CD4-positive, alpha-beta T cell treated with Interleukin-4 for 1 hour (primary cell): ENCODE measurements at regions not wholly inside any gene's neighbourhood (a gene's known extent, or its start where the extent isn't known, plus 50 kb on each side); places are given as distances from the start of the nearest gene placed in this dataset.
"Not testable (repeated sequence)": the region's sequence is repeated elsewhere in the genome, so short reads cannot be mapped to it uniquely, and the experiment has no call there.

Source experiments
- DNase-seq, 2 donors: peaks; one replicate each; pipeline ENCODE4 v3.0.0-alpha.2; 2020 to 2022

DNA sequence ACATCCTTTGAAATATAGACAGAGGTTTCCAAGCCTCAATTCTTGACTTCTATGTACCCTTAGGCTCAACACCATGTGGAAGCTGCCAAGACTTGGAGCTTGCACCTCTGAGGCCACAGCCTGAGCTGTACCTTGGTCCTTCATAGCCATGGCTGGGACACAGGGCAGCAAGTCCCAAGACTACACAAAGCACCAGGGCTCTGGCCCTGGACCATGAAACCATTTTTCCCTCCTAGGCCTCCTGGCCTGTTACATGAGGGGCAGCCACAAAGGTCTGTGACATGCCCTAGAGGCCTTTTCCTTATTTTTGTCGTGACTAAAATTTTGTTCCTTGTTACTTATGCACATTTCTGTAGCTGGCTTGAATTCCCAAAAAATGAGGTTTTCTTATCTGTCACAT is 953.1 kb upstream of the ADGRL4 start:
- no peak for DNase-seq

DNA sequence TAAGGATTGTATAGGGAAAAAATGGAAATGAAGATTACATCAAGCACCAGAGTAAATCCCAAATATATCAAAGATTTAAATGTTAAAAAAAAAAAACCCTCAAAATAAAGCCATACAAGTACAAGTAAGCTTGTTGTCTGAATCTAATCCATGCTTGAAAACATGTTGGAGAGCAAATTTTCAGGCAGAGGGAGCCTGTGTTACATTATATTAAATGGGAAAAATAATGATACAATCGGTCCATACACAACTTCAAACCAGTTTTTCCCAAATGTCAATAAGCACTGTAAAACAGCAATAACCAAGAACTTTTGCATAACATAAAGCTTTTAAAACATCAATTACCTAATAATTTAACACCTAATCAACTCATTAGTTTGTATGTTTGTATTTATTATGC is 949.4 kb upstream of the ADGRL4 start:
- no peak for DNase-seq

DNA sequence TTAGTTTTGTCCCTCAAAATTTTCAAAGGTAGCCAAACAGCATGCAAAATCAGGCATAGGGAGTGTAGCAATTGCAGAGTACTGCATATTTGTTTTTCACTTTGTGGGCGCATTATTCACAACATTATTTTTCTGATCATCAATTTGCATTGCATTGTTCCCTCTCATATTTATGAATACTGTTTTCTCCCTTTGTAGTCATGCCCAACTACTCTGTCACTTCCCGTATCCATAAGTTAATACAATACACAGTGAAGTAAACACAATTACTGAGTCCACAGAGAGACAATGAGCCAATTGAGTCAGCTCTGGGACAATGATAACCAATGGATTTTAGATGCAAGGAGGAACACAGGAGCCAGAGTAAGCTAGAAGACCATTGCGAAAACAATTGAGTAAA is 944.0 kb upstream of the ADGRL4 start:
- DNase-seq = no peak

DNA sequence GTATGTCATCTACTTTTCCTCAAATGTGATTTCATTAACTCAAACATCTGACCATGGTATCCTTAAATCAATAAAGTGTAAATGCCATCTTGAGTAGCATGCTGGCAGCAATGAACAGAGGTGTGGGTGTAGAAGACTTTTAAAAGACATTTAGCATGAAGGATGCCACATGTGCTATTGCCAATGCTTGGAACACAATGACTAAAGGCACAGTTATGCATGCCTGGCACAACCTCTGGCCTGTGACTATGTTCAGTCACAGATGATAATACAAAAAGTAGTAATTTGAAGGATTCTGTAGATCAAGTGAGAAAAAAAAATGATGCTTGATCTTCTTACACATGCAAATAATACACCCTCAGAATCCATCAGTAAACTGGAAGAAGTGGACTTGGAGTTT is 938.9 kb upstream of the ADGRL4 start:
- no peak for DNase-seq

DNA sequence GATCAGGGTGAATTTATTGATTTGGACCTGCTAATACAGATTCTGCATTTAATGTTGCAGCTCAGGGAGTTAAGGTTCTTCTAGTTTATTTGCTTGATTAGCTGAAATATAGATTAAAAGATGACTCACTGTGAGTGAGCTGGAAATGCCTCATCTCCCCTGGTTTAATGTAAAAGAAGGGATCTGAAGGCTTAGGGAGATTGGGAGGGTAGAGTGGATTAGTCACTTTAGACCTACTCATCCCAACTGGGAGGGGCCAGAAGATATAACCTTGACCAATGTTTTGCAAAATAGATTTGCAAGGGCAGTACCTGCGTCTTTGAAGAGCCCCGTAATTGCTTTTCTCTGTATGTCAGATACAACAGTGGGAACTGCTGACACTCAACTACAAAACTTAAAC is 922.8 kb upstream of the ADGRL4 start:
- no peak for DNase-seq

DNA sequence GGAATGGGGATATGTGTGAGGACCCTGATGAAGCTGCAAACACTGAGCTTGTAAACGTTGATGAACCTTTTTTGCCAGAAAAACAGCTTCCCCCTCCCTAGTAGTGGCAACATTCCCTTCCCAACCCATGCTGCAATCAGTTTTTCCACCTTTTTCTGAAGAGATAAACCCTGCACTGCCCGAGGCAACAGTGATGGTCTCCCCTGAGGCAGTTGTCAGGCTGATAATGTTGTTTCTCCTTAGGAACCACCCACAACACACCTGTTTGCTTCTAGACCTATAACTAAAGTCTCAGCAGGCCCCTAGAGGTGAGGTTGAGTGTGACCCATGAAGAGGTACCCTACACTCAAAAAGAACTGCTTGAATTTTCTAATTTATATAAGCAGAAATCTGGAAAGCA is 922.4 kb upstream of the ADGRL4 start:
- no peak for DNase-seq

DNA sequence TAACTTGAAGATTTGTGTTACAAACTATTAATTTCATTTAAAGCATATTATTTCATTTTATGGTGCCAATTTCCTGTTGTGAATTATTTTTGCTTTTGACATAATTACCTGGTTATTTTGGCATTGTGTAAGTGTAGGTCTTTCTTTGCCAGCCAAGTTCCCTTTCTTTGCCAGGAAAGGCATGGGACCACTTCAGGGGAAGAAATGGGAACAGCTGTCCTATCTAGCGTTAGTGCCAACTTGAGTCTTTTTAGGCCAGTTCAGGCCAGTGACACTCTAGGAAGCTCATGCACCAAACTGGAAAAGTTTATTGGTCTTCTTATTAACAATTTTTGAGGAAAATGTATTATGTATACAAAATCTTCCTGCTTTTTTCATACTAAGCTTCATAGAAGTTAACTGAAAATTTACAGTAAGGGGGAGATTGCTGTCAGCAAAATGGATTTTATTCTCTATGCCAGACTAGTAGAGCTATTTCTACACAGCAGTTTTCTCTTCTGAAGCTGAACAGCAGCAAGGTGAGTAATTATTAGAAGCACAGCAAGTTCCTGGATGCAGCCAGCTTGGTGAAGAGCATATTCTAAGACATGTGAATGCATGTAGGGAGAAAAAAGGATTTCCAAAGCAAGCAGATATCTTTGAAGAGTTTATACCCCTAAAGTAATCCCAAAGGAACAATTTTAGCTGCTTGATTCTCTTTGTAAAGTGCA is 914.6 kb upstream of the ADGRL4 start:
- no peak for DNase-seq

DNA sequence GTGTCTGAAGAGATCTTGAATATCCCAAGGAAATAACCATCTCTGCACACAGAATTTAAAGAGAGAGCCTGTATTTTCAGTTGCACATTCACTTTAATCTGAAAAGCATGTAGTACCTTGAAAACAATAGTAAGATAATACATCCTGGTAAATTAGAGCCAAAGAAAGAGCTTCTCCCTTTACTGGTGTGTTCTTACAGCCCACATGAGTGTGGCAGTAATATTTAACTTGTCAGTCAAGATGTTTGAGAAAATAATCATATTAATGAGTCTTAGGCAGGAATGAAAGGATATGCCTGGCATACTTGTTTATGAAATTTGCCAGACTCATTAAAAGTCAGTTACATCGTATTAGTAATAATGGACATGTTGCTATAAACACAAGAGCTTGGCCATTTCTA is 908.4 kb upstream of the ADGRL4 start:
- DNase-seq = no peak

DNA sequence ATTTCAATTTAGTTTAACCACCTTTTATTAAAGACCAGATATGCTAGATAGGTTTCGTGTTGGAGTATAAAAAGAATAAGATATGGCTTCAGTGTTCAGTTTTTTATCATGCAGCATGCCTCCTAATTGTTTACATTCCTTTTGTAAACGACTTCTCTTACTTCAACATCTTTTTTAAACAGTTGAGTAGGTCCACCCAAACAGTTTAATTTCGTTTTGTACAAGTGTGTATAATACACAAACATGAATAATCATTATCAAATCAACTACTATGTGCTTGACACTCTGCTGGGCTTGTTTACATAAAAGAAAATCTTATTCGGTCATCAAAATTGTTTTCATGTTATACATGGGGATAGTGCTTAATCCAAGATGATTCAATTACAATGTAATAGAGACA is 906.3 kb upstream of the ADGRL4 start:
- no peak for DNase-seq

DNA sequence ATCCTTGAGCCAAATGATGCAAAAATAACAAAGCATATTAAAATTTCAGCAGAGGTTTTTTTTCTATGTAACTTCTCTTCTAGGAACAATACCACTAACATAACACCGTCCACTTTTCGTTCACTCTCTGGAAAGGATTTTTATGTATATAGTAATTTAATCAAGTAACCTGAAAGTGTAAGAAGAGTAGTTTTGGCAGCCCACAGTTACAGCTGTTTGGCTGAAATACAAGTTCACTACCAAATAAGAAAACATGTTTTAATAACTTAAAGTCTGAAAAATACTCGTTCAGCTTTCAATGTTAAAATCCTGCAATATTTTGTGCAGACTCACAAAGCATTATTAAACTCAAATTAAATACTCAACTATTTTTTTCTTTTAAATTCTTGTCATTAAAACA is 896.8 kb upstream of the ADGRL4 start:
- no peak for DNase-seq

DNA sequence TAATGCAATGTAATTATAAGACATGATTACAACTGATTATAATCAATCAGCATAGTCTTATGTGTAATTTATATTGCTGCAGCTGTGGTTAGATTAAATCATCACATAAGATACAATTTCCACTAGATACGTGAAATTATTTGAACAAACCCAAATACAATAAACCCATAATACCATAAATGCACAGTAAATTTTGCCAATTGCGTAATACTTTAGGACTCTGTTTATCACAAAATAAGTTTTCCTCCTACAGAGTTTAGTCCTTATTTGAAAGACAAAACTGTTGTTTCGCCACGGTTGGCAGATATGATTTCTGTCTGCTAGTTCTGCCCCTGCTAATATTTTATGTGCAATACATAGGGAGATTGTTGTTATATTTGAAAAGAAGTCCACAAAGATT is 895.9 kb upstream of the ADGRL4 start:
- no peak for DNase-seq

DNA sequence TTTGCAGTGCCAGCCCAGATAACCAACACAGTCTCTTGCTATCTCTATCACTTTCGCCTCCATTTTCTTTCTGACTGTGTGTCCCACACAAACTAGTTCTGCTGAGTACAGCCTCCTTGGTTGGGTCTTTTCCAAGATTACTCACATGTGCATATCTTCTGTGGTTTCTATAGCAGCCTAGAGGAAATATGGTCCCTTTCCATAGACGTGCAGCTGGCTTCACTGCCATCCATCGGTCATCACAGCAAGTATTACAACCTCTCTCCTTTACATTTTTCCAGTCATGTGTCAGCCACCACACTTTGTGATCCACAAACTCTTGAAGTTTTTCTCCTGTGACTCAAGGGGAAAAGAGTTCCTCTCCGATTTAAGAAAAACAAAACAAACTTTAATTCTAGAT is 893.4 kb upstream of the ADGRL4 start:
- DNase-seq = no peak

DNA sequence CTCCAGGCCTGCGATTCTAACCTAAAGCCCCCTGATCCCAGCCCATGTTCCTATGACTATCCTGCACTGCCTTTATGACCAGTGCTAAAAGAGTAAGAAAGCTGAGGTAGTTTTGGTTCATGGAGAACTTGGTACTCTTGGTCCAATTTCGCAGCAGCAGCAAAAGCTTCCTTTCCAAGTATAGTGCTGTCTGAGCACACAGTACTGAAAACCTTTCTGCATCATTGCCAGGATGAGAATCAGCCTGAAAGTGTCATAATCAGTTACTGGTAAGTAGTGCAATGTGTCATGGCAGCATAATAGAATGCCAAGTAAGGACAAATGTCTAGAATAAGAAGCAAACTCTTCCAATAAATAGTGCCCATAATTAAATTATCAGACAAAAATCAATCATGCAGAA is 889.6 kb upstream of the ADGRL4 start:
- DNase-seq = no peak

DNA sequence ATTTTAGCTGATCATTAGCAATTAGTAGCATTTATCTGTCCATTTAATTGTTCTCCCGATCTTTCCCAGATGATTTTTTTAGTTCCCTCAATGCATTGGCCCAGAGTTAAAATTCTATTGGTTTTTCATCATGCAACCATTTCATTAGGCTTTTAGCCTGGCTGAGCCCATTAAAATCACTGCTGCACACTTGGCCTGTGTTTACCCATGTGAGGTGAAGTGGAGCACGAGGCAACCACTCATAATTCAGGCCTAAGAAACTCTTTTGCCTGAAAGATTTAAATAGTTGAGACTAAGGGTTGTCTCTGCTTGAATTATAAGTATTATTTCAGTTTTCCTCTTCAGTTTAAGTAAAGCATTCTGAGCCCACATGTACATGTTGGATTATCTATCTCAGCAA is 889.0 kb upstream of the ADGRL4 start:
- no peak for DNase-seq

DNA sequence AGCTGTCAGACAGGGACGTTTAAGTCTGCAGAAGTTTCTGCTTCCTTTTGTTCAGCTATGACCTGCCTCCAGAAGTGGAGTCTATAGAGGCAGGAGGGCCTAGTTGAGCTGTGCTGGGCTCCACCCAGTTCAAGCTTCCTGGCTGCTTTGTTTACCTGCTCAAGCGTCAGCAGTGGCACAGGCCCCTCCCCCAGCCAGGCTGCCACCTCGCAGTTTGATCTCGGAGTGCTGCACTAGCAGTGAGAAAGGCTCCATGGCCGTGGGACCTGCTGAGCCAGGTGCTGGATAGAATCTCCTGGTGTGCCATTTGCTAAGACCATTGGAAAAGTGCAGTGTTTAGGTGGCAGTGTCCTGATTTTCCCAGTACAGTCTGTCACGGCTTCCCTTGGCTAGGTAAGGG is 887.6 kb upstream of the ADGRL4 start:
- DNase-seq = not testable (repeated sequence)

DNA sequence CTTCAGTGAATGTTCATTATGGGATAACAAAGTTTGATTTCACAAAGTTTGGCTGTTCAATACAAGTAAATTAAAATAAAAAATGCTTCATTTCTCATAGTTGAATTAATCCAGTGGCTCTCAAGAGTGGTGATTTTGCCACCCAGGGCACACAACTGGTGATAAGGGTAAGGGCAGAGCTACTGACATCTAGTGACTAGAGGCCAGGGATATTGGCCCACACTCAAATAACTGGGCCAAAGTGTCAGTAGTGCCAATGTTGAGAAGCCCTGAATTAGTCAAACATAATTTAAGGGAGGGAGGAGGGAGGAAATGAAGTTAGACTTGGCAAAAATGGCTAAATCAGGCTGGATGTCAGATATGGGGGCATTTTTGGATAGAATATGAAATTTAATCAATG is 880.5 kb upstream of the ADGRL4 start:
- DNase-seq = no peak

DNA sequence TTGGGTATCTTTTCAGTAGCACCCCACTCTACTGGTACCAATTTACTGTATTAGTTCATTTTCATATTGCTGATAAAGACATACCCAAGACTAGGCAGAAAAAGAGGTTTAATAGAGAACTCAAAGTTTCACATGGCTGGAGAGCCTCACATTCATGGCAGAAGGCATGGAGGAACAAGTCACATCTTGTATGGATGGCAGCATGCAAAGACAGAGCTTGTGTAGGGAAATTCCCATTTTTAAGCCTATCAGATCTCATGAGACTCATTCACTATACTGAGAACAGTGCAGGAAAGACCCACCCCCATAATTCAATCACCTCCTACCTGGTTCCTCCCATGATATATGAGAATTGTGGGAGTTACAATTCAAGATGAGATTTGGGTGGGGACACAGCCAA is 878.6 kb upstream of the ADGRL4 start:
- no peak for DNase-seq

DNA sequence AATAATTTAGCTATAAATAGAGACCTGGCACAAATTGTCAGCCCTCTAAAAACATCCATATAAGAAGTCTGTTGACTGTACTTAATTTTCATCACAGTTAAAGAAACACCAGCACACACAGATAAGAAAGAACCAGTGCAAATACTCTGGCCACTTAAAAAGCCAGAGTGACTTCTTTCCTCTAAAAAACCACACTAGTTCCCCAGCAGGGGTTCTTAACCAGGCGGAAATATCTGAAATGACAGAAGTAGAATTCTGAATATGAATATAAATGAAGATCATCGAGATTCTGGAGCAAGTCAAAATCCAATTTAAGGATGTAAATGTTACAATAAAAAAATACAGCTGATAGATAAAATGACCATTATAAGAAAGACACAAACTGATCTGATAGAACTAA is 870.6 kb upstream of the ADGRL4 start:
- no peak for DNase-seq

DNA sequence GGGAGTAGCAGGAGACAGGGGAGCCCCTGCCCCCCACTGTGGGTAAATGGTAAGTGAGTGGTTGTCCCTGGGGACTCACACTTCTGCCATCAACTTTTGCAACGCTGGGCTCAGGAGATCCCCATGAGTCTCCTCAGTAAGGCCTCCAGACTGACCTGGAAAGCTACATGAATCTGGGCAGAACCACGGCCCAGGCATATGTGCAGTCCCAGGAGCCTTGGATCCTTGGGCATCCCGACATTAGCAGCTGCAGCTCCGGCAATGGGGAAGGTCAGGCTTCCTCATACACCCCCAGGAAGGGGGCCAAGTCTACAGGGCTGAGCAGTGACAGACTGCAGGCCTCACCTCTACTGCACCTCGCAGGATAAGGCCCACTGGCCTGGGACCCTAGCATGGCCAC is 868.7 kb upstream of the ADGRL4 start:
- DNase-seq = no peak

DNA sequence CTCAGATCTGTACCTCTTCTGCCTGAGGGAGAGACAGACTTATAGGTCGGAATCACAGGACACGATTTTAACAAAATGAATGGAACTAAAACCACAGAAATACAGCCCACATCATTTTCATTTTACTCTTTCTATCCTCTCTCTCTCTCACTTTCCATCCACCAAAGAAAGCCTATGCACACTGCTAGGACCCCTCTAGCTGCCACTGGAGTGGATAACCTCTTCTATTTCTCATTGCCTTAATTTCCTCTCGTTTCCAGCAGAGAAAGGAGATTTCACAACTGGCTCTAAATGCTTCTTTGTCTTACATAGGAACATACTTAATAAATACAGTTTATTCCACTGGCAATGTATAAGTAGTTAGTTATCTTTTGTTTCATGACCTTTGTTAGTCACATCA is 867.8 kb upstream of the ADGRL4 start:
- no peak for DNase-seq

DNA sequence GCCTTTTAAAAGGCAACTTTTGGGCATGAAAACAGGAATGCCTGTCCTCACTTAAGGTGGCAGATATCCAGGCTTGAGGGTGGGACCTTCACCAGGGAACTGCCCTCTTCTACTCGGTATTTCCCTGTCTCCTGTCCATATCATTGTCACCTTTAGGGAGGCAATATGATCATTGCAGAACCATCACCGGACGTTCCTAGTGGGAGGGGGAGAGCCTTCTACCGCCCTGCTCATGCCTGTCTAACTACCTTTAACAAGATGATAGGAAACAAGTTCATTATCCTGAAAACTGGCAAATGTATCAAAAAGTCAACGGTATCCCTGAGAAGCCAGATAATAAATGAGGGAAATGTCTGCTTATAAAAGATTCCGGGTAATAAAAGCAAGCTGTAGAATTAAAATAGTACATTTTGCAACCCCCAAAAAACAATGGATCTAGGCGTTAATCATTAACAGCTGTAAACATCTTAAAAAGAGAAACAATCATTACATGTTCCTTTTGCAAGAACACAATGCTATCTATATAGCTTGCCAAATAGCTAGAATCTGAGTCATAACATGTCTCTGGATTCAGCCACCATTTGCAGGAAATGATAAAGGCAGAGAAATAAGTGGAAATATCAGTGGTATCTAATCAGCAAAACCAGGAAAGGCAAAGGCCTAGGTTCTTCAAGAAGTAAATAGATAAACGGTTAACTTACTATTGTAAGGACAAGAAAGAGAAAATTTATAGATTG is 852.9 kb upstream of the ADGRL4 start:
- DNase-seq = no peak

DNA sequence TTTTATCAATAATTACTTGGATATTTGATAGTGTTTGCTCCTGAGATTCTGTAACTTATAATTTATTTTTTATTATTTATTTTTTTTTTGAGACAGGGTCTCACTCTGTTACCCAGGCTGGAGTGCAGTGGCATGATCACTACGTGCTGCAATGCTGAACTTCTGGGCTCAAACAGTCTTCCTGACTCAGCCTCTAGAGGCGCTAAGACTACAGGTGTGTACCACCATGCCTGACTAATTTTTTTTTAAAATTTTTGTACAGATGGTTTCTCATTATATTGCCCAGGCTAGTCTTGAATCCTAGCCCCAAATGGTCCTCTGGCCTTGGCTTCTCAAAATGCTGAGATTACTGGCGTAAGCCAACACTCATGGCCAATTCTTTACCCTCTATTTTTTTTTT is 845.5 kb upstream of the ADGRL4 start:
- DNase-seq = no peak

DNA sequence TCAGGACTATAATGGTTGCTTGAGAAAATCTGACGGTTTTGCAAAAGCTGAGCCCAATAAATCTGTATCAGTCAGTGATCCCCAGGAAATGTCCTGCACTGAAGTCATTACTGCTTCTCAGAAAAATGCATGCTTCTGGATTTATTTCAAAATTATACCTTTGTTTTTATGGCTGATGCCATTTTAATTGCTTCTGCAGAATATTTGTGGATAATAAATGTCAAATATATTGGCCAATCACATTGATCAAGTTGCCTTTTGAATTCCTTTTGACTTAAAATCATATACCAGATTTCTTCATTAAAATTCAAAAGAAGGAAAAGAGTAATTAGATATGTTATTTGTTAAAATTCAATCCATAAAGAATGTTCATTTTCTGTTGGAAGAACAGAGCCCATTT is 842.9 kb upstream of the ADGRL4 start:
- no peak for DNase-seq

DNA sequence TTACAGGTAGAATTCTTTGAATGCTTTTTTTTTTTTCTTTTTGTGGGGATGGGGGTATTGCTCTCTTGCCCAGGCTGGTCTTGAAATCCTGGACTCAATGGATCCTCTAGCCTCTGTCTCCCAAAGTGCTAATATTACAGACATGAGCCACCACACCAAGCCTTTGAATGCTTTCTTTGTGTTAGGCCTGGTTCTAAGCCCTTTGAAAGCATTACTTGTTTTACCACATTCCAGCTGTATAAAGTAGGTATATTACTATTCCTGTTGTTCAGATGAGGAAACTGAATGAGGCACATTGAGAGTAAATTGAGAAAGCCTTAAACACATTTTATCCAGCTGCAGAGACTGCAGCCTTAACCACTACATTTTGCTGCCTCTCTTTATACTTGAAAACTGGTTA is 841.8 kb upstream of the ADGRL4 start:
- no peak for DNase-seq

DNA sequence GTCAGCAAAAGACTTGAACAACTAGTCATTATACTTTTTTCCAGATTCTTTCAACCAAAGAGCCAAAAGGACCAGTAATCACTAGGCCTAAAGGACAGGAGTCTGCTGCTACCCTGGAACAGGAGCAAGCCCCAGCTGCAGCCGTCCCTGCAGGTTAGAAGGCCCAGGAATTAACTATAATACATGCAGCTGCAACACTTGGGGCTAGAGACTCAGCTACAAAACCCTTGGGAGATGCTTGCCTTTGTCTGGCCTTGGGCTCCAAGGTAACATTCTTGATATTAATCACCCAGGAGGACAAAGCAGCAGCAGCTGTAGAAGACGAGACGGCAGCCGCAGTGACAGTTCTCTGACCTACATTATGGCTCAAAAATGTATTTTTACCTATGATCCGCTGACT is 841.2 kb upstream of the ADGRL4 start:
- DNase-seq = no peak
